ENCODE measurements at regions not wholly inside any gene's neighbourhood (a gene's known extent, or its start where the extent isn't known, plus 50 kb on each side); places are given as distances from the start of the nearest gene placed in this dataset.

DNA sequence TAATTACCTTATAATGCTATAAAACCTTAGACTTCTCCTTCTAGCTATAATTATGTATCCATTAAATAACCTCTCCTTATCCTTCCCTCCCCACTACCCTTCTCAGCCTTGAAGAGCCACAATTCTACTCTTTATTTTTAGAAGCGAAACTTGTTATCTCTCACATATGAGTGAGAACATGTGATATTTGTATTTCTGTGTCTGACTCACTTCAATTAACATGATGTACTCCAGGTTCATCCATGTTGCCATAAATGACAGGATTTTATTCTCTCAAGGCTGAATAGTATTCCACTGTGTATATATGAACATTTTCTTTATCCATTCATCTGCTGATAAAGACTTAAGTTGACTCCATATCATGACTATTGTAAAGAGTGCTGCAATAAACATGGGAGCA lies 485.6 kb downstream of the FLRT2 start:
- no peak for DNase-seq (ENCODE audit: low read depth)
- TF ChIP-seq, protein P1, sequence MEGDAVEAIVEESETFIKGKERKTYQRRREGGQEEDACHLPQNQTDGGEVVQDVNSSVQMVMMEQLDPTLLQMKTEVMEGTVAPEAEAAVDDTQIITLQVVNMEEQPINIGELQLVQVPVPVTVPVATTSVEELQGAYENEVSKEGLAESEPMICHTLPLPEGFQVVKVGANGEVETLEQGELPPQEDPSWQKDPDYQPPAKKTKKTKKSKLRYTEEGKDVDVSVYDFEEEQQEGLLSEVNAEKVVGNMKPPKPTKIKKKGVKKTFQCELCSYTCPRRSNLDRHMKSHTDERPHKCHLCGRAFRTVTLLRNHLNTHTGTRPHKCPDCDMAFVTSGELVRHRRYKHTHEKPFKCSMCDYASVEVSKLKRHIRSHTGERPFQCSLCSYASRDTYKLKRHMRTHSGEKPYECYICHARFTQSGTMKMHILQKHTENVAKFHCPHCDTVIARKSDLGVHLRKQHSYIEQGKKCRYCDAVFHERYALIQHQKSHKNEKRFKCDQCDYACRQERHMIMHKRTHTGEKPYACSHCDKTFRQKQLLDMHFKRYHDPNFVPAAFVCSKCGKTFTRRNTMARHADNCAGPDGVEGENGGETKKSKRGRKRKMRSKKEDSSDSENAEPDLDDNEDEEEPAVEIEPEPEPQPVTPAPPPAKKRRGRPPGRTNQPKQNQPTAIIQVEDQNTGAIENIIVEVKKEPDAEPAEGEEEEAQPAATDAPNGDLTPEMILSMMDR (IDR thresholded peaks at IDR 0.05; ENCODE audit: low read depth, low read length, missing control alignments), result no peak
- H3K4me3 ChIP-seq (ENCODE audit: low read depth, low read length), result no peak overlapping the region

DNA sequence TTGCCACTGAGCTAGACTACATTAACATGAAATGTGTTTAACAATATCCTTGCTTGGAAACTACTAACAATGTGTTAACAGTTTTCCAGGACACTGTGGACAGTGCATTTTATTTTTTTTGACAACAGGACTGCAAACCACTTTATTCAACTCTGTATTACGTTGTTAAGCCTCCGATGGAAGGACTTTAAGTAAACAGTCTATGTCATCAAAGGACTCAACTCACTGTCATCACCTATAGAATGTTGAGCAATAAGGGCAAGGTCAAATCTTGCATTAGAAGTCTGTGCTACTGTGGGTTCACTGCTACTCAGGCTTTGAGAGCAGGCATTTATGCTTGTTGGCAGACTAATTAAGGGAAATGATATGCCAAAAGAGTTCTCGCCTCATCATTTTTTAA lies 483.7 kb downstream of the FLRT2 start:
- no peak overlapping the region for H3K4me3 ChIP-seq (ENCODE audit: low read depth, low read length)
- TF ChIP-seq, protein P1 (IDR thresholded peaks at IDR 0.05; ENCODE audit: low read depth, low read length, missing control alignments), result no peak
- DNase-seq (ENCODE audit: low read depth), result no peak

DNA sequence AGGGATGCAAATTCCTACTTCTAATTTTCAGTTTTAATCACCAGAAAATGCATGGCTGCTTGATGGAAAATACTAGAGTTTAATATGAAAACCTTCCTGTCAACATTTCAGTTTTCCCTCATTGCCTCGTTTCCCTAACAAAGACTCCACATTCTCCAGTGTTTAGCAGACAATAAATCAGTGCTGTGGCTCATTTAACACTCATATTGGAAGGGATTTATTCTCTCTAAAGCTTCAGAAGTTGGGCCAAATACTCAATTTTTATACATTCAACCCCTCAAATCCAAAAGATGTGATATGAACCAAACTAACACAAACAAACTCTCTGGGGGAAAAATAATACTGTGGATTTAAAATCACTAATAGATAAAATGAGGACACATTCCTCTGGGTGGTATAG lies 482.5 kb downstream of the FLRT2 start:
- H3K4me3 ChIP-seq (ENCODE audit: low read depth, low read length), result no peak overlapping the region
- TF ChIP-seq, protein P1 (IDR thresholded peaks at IDR 0.05; ENCODE audit: low read depth, low read length, missing control alignments), result no peak
- no peak for DNase-seq (ENCODE audit: low read depth)

DNA sequence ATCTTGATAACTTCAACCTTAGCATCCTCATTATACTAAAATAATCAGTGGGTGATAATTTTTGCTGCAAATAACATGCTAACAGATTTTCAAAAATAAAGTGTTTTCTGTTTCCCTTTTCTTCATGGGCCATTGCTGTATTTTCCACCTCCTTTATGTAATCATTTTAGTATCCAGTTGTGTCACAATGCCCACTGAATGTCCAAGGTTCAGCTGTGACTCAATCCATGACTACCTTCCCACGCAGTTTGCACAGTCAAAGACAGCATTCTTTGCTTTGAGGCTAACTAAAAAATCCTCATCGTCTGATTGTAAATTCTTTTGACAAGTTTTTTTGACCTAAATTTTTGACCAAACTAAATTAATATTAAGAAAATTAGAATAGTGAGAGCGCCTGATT lies 474.1 kb downstream of the FLRT2 start:
- H3K4me3 ChIP-seq (ENCODE audit: low read depth, low read length), result no peak overlapping the region
- DNase-seq (ENCODE audit: low read depth), result no peak
- TF ChIP-seq, protein P1 (IDR thresholded peaks at IDR 0.05; ENCODE audit: low read depth, low read length, missing control alignments), result no peak

DNA sequence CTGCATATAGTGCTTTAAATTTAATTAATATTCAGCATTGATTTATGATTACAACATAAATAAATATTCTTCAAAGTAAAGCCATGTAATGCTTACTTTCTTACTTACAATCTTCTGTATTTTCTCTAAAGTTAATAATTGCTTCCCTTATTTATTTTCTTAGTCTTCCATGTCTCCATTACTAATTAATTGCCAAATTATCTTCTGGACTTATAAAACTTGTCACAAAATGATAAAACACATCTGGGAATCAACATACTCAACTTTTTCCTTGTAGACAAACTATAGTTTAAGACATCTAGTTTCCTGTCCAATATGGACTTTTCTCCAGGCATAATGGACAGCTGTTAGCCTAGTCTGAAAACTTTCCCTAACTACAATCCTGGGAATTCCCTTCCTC lies 466.6 kb downstream of the FLRT2 start:
- no peak for DNase-seq (ENCODE audit: low read depth)

DNA sequence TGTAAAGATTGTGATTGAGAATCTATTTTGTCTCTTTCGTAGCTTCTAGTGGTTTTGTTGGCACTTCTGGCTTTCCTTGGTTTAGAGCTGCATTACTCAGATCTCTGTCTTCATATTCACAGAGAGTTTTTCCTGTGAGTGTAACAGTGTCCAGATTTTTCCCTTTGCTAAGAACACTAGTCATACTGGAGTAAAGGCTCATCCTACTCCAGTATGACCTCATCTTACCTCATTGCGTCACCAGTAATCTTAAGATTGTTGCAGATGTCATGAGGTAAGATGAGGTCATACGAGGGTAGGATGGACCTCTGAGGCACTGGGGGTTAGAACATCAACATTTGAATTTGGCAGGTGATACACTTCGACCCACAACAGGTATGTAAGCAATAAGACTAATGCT lies 461.2 kb downstream of the FLRT2 start:
- H3K4me3 ChIP-seq (ENCODE audit: low read depth, low read length), result no peak overlapping the region
- no peak for DNase-seq (ENCODE audit: low read depth)
- TF ChIP-seq, protein P1 (IDR thresholded peaks at IDR 0.05; ENCODE audit: low read depth, low read length, missing control alignments), result no peak

More for the DNA sequence above, 466.6 kb downstream of the FLRT2 start:
- H3K4me3 ChIP-seq (ENCODE audit: low read depth, low read length), result no peak overlapping the region
- TF ChIP-seq, protein P1 (IDR thresholded peaks at IDR 0.05; ENCODE audit: low read depth, low read length, missing control alignments), result no peak

DNA sequence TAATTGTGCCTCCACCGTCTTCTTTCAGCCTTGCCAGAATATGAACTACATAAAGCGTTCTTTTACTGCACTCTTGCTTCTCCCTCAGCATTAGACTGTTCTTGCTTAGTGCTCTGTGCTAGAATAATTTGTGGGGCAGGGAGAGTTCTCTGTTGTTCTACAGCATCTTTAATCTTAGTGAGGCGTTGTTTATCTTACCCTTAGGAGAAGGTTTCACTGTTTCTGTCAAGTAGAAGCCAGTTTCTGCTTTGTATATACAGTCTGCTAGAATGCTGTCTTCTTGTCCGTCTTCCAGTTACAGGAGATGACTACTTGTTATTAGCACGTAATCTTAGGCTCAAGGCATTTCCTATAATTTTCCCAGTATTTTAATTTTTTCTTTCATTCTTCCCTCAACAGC lies 458.0 kb downstream of the FLRT2 start:
- TF ChIP-seq, protein P1 (IDR thresholded peaks at IDR 0.05; ENCODE audit: low read depth, low read length, missing control alignments), result no peak
- no peak overlapping the region for H3K4me3 ChIP-seq (ENCODE audit: low read depth, low read length)
- no peak for DNase-seq (ENCODE audit: low read depth)
